NCI-H2196 (cell line): ENCODE measurements at regions not wholly inside any gene's neighbourhood (a gene's known extent, or its start where the extent isn't known, plus 50 kb on each side); places are given as distances from the start of the nearest gene placed in this dataset.

Experiments used
- DNase-seq: peaks from one replicate; lab custom pipeline; 2025; ENCODE audit not compliant: unreplicated experiment; lab: John Stamatoyannopoulos, UW

GRCh38 chr2:12334412-12334966 is 382.2 kb upstream of the TRIB2 start:
- DNase-seq, result no peak

- DNase-seq, result no peak
These were observed 381.6 kb upstream of the TRIB2 start for GRCh38 chr2:12335131-12335530.

GRCh38 chr2:12335995-12336394 is 380.7 kb upstream of the TRIB2 start:
- no peak for DNase-seq

- no peak for DNase-seq
These were observed 377.6 kb upstream of the TRIB2 start for GRCh38 chr2:12338946-12339697.

GRCh38 chr2:12340164-12340563 is 376.6 kb upstream of the TRIB2 start:
- DNase-seq, result no peak

- no peak for DNase-seq
These were observed 375.5 kb upstream of the TRIB2 start for GRCh38 chr2:12341215-12341614.

GRCh38 chr2:12341920-12342319 is 374.8 kb upstream of the TRIB2 start:
- DNase-seq, result no peak

- no peak for DNase-seq
These were observed 373.6 kb upstream of the TRIB2 start for GRCh38 chr2:12343141-12343540.

GRCh38 chr2:12347066-12347493 is 369.7 kb upstream of the TRIB2 start:
- no peak for DNase-seq

GRCh38 chr2:12348216-12348615 is 368.5 kb upstream of the TRIB2 start:
- no peak for DNase-seq

- no peak for DNase-seq
These were observed 365.9 kb upstream of the TRIB2 start for GRCh38 chr2:12350821-12351220.

- peak; percentile 47 for DNase-seq
These were observed 363.8 kb upstream of the TRIB2 start for GRCh38 chr2:12352889-12353288.

GRCh38 chr2:12361506-12361905 is 355.2 kb upstream of the TRIB2 start:
- DNase-seq, result no peak

- DNase-seq, result no peak
These were observed 353.6 kb upstream of the TRIB2 start for GRCh38 chr2:12363138-12363537.

- DNase-seq, result no peak
These were observed 353.2 kb upstream of the TRIB2 start for GRCh38 chr2:12363569-12363968.

- DNase-seq, result no peak
These were observed 347.2 kb upstream of the TRIB2 start for GRCh38 chr2:12369566-12369965.

GRCh38 chr2:12376025-12376424 is 340.7 kb upstream of the TRIB2 start:
- no peak for DNase-seq

GRCh38 chr2:12379143-12379542 is 337.6 kb upstream of the TRIB2 start:
- DNase-seq, result no peak

- DNase-seq, result no peak
These were observed 335.0 kb upstream of the TRIB2 start for GRCh38 chr2:12381543-12382325.

GRCh38 chr2:12382366-12382765 is 334.4 kb upstream of the TRIB2 start:
- no peak for DNase-seq

- DNase-seq, result no peak
These were observed 327.2 kb upstream of the TRIB2 start for GRCh38 chr2:12389344-12390045.
